ENCODE measurements at regions not wholly inside any gene's neighbourhood (a gene's known extent, or its start where the extent isn't known, plus 50 kb on each side); places are given as distances from the start of the nearest gene placed in this dataset.

DNA sequence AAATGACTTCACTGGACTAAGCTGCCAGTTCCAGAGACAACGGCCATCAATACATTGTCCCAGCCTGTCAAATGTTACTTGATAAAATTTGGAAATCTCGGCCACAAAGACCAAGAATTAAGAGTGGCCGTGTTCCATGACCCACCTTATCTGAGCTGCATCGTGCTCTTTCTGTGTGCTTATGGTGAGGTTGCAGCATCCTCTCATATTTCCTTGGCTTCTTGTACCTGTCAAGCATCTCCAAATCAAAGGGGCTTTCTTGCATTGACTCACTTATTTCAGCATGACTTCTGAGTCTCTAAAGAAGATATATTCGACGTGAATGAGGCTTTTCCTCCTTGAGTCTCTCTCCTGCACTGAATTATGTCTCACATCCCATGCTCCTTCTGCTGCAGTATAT, 421.7 kb downstream of the MCTP2 start:
- no peak for TF ChIP-seq POLR2A (IDR thresholded peaks at IDR 0.05)
- TF ChIP-seq, protein P1, sequence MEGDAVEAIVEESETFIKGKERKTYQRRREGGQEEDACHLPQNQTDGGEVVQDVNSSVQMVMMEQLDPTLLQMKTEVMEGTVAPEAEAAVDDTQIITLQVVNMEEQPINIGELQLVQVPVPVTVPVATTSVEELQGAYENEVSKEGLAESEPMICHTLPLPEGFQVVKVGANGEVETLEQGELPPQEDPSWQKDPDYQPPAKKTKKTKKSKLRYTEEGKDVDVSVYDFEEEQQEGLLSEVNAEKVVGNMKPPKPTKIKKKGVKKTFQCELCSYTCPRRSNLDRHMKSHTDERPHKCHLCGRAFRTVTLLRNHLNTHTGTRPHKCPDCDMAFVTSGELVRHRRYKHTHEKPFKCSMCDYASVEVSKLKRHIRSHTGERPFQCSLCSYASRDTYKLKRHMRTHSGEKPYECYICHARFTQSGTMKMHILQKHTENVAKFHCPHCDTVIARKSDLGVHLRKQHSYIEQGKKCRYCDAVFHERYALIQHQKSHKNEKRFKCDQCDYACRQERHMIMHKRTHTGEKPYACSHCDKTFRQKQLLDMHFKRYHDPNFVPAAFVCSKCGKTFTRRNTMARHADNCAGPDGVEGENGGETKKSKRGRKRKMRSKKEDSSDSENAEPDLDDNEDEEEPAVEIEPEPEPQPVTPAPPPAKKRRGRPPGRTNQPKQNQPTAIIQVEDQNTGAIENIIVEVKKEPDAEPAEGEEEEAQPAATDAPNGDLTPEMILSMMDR (IDR thresholded peaks at IDR 0.05): no peak

Data from body of pancreas (tissue), 4 donors.